HG02884 (cell line): ENCODE measurements at regions not wholly inside any gene's neighbourhood (a gene's known extent, or its start where the extent isn't known, plus 50 kb on each side); places are given as distances from the start of the nearest gene placed in this dataset.

ENCODE experiments used
- ATAC-seq: cut with Tn5 transposase; IDR thresholded peaks from one replicate; pipeline ENCODE4 v1.9.1; 2021; ENCODE audit warnings: mild to moderate bottlenecking, moderate library complexity; ENCODE audit not compliant: unreplicated experiment

- no peak for ATAC-seq
Observed at GRCh38 chr14:36035675-36036074, 140.8 kb downstream of the PTCSC3 start.

GRCh38 chr14:36028665-36029064 lies 147.9 kb downstream of the PTCSC3 start:
- no peak for ATAC-seq

GRCh38 chr14:36028218-36028617 lies 148.3 kb downstream of the PTCSC3 start:
- no peak for ATAC-seq

GRCh38 chr14:36027354-36027753 lies 149.2 kb downstream of the PTCSC3 start:
- no peak for ATAC-seq

GRCh38 chr14:36022765-36023410 lies 153.6 kb downstream of the PTCSC3 start:
- ATAC-seq, result no peak

- ATAC-seq, result peak; percentile 32
Observed at GRCh38 chr14:36021591-36022320, 154.8 kb downstream of the PTCSC3 start.

GRCh38 chr14:36021030-36021422 lies 155.5 kb downstream of the PTCSC3 start:
- ATAC-seq, result peak; percentile 46

GRCh38 chr14:36020120-36021029 lies 156.1 kb downstream of the PTCSC3 start:
- no peak for ATAC-seq

GRCh38 chr14:36019126-36019525 lies 157.4 kb downstream of the PTCSC3 start:
- no peak for ATAC-seq

- ATAC-seq, result no peak
Observed at GRCh38 chr14:36014236-36014635, 162.3 kb downstream of the PTCSC3 start.

GRCh38 chr14:36013483-36013882 lies 163.0 kb downstream of the PTCSC3 start:
- ATAC-seq, result no peak

- ATAC-seq, result no peak
Observed at GRCh38 chr14:36012621-36013020, 163.9 kb downstream of the PTCSC3 start.

- no peak for ATAC-seq
Observed at GRCh38 chr14:36009643-36010042, 166.9 kb downstream of the PTCSC3 start.

GRCh38 chr14:36006623-36007022 lies 169.9 kb downstream of the PTCSC3 start:
- no peak for ATAC-seq

GRCh38 chr14:36005670-36006069 lies 170.9 kb downstream of the PTCSC3 start:
- ATAC-seq, result no peak

GRCh38 chr14:36001936-36002335 lies 174.6 kb downstream of the PTCSC3 start:
- no peak for ATAC-seq

- ATAC-seq, result no peak
Observed at GRCh38 chr14:35999294-35999693, 173.2 kb downstream of the BRMS1L start.

- ATAC-seq, result no peak
Observed at GRCh38 chr14:35998303-35998702, 172.2 kb downstream of the BRMS1L start.

- ATAC-seq, result no peak
Observed at GRCh38 chr14:35993684-35993960, 167.5 kb downstream of the BRMS1L start.

- no peak for ATAC-seq
Observed at GRCh38 chr14:35992816-35993683, 166.9 kb downstream of the BRMS1L start.

- ATAC-seq, result no peak
Observed at GRCh38 chr14:35991356-35991755, 165.2 kb downstream of the BRMS1L start.
